Vagina (tissue), 2 donors: ENCODE measurements at regions not wholly inside any gene's neighbourhood (a gene's known extent, or its start where the extent isn't known, plus 50 kb on each side); places are given as distances from the start of the nearest gene placed in this dataset.

Experiments
- CTCF ChIP-seq, 3 experiments: fragments of 450-650 bp in 2 of 3; fragments of 200-600 bp in 1 of 3; sonication (generic) in 1 of 3; IDR thresholded peaks; one replicate each; pipeline ENCODE4 v1.5.1; 2017 to 2019; ENCODE audit warnings: antibody characterized with exemption in 3 of 3, mild to moderate bottlenecking in 2 of 3, moderate library complexity in 2 of 3
- POLR2A ChIP-seq, 2 donors: fragments of 450-650 bp; IDR thresholded peaks; one replicate each; pipeline ENCODE4 v1.6.1; 2017; ENCODE audit warnings: antibody characterized with exemption in 2 of 2, mild to moderate bottlenecking in 2 of 2, moderate library complexity in 2 of 2
- POLR2AphosphoS5 ChIP-seq, 2 donors: sonication (generic); formaldehyde crosslinking; IDR thresholded peaks; one replicate each; pipeline ENCODE4 v1.9.0; 2017; ENCODE audit warnings: antibody characterized with exemption in 2 of 2, mild to moderate bottlenecking in 2 of 2, low read depth in 1 of 2; ENCODE audit not compliant: insufficient read depth in 1 of 2

DNA sequence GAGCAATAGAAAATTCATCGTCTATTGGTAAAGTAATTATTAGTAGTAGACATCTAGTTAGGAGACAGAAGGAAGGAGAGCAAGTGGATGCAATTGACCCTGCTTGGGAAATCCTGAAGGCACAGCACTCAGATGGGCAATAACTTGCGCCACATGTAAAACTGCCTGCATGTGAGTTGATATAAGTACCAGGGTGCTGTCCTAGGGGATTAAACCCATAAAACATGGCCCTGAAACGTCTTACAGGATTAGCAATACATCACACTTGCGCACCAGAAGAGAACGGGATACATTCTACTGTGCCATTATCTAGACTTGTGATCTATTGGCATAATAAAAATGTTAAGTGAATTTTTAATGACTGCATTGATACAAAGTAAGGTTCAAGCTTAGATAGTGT is 277.5 kb upstream of the LYPLAL1 start:
- TF ChIP-seq POLR2A (IDR thresholded peaks at IDR 0.05) (no peak), CTCF (IDR thresholded peaks at IDR 0.05) (no peak), POLR2AphosphoS5 (IDR thresholded peaks at IDR 0.05; ENCODE audit: insufficient read depth in 1 of 2, low read depth in 1 of 2) (no peak)
